Neural cell (in vitro differentiated cells): ENCODE measurements at regions not wholly inside any gene's neighbourhood (a gene's known extent, or its start where the extent isn't known, plus 50 kb on each side); places are given as distances from the start of the nearest gene placed in this dataset.

Source experiments
- CTCF ChIP-seq: fragments of 450-650 bp; IDR thresholded peaks from 2 replicates; pipeline ENCODE4 v1.5.1; 2014; ENCODE audit warnings: antibody characterized with exemption, mild to moderate bottlenecking, moderate library complexity; ENCODE audit not compliant: poor library complexity, severe bottlenecking
- EP300 ChIP-seq: fragments of 450-650 bp; conservative IDR thresholded peaks from 2 replicates; pipeline ENCODE4 v1.6.1; 2014; ENCODE audit warnings: antibody characterized with exemption, mild to moderate bottlenecking, moderate library complexity; ENCODE audit not compliant: poor library complexity, severe bottlenecking
- EZH2 ChIP-seq: fragments of 200-600, 300-800 bp; shearing (Covaris generic), sonication (generic); IDR thresholded peaks from 2 replicates; pipeline ENCODE4 v1.6.1; 2014; ENCODE audit warnings: antibody characterized with exemption, low read length, borderline replicate concordance, mild to moderate bottlenecking; ENCODE audit not compliant: insufficient read depth, poor library complexity, severe bottlenecking
- MXI1 ChIP-seq: fragments of 450-650 bp; conservative IDR thresholded peaks from 2 replicates; pipeline ENCODE4 v1.6.1; 2014; ENCODE audit warnings: antibody characterized with exemption, mild to moderate bottlenecking; ENCODE audit not compliant: poor library complexity, severe bottlenecking
- POLR2AphosphoS5 ChIP-seq: IDR thresholded peaks from 2 replicates; pipeline ENCODE4 v1.6.1; 2012
- RAD21 ChIP-seq: fragments of 450-650 bp; conservative IDR thresholded peaks from 2 replicates; pipeline ENCODE4 v1.6.1; 2014; ENCODE audit warnings: antibody characterized with exemption, mild to moderate bottlenecking, moderate library complexity
- TAF1 ChIP-seq: IDR thresholded peaks from 2 replicates; pipeline ENCODE4 v1.6.1; 2012; ENCODE audit warnings: low read depth
- TF ChIP-seq, protein P1 (sequence below): IDR thresholded peaks from 2 replicates; pipeline ENCODE4 v1.6.1; 2012; ENCODE audit warnings: borderline replicate concordance

DNA sequence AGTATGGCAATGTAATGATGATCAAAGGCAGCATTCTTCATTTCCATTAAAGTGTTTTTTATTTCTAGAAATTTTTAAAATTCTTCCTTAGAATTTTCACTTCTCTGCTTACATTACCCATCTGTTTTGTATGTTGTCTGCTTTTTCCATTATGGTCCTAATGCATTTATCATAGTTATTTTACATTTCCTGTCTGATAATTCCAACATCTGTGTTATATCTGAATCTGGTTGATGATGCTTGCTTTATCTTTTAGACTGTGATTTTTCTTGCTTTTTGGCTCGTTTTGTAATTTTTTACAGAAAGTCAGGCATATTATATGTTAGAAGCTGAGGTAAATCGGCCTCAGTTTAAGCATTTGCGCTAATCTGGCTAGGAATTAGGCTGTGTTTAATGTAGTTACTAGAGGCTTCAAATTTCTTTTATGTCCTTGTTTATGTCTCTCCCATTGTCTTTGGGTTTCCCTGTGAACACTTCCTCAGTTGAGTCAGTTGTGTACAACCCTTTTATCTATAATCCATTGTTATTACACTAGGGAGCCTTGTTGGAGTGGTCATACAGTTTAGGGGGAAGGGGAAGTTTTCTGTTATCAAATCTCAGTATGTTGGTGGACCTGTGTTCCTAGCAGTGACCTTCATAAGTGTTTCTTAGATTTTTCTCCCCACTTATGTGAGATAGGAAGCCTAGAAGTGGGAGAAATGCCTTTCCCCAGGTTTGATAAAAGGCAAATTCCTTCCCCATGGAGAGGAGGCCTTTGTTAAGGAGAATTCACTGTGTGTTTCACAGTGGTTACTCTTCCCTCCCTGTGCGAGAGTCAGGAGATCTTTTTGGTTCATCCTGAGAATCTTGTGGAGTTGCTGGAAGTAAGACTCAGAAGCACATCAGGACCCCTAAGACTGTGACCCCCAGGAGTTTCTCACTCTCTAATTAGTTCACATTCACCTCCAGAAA lies 437.5 kb downstream of the INSC start:
- no peak for TF ChIP-seq EZH2
- TF ChIP-seq CTCF = no peak
- no peak for TF ChIP-seq RAD21
- TF ChIP-seq, protein P1, sequence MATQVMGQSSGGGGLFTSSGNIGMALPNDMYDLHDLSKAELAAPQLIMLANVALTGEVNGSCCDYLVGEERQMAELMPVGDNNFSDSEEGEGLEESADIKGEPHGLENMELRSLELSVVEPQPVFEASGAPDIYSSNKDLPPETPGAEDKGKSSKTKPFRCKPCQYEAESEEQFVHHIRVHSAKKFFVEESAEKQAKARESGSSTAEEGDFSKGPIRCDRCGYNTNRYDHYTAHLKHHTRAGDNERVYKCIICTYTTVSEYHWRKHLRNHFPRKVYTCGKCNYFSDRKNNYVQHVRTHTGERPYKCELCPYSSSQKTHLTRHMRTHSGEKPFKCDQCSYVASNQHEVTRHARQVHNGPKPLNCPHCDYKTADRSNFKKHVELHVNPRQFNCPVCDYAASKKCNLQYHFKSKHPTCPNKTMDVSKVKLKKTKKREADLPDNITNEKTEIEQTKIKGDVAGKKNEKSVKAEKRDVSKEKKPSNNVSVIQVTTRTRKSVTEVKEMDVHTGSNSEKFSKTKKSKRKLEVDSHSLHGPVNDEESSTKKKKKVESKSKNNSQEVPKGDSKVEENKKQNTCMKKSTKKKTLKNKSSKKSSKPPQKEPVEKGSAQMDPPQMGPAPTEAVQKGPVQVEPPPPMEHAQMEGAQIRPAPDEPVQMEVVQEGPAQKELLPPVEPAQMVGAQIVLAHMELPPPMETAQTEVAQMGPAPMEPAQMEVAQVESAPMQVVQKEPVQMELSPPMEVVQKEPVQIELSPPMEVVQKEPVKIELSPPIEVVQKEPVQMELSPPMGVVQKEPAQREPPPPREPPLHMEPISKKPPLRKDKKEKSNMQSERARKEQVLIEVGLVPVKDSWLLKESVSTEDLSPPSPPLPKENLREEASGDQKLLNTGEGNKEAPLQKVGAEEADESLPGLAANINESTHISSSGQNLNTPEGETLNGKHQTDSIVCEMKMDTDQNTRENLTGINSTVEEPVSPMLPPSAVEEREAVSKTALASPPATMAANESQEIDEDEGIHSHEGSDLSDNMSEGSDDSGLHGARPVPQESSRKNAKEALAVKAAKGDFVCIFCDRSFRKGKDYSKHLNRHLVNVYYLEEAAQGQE = no peak
- TF ChIP-seq POLR2AphosphoS5 = no peak
- TF ChIP-seq EP300 = no peak
- TF ChIP-seq MXI1 = no peak
- TF ChIP-seq TAF1 = no peak
